ENCODE measurements at regions not wholly inside any gene's neighbourhood (a gene's known extent, or its start where the extent isn't known, plus 50 kb on each side); places are given as distances from the start of the nearest gene placed in this dataset.
A peak's percentile ranks its signal among the peaks of the same experiment; 100 is the strongest.
"Not testable (repeated sequence)": the region's sequence is repeated elsewhere in the genome, so short reads cannot be mapped to it uniquely, and the experiment has no call there.

GRCh38 chr14:21863289-21863688, 189.7 kb upstream of the OR4E1 start:
- no peak for TF ChIP-seq CTCF (IDR thresholded peaks at IDR 0.05; ENCODE audit: control insufficient read depth, insufficient read depth, low read depth, low read length, missing control alignments)
- H3K4me3 ChIP-seq (ENCODE audit: control insufficient read depth, low read depth, low read length): no peak overlapping the region
- DNase-seq (ENCODE audit: low read depth): no peak

- no peak for TF ChIP-seq CTCF (IDR thresholded peaks at IDR 0.05; ENCODE audit: control insufficient read depth, insufficient read depth, low read depth, low read length, missing control alignments)
- DNase-seq (ENCODE audit: low read depth): no peak
- H3K4me3 ChIP-seq (ENCODE audit: control insufficient read depth, low read depth, low read length): no peak overlapping the region
These were observed 187.5 kb upstream of the OR4E1 start for GRCh38 chr14:21861153-21861552.

- TF ChIP-seq CTCF (IDR thresholded peaks at IDR 0.05; ENCODE audit: control insufficient read depth, insufficient read depth, low read depth, low read length, missing control alignments): peak; percentile 9
- no peak overlapping the region for H3K4me3 ChIP-seq (ENCODE audit: control insufficient read depth, low read depth, low read length)
- DNase-seq (ENCODE audit: low read depth): no peak
These were observed 186.6 kb upstream of the OR4E1 start for GRCh38 chr14:21860172-21860571.

GRCh38 chr14:21852775-21853174, 179.2 kb upstream of the OR4E1 start:
- DNase-seq (ENCODE audit: low read depth): no peak
- H3K4me3 ChIP-seq (ENCODE audit: control insufficient read depth, low read depth, low read length): no peak overlapping the region
- TF ChIP-seq CTCF (IDR thresholded peaks at IDR 0.05; ENCODE audit: control insufficient read depth, insufficient read depth, low read depth, low read length, missing control alignments): no peak

GRCh38 chr14:21852061-21852664, 178.5 kb upstream of the OR4E1 start:
- DNase-seq (ENCODE audit: low read depth): no peak
- no peak for TF ChIP-seq CTCF (IDR thresholded peaks at IDR 0.05; ENCODE audit: control insufficient read depth, insufficient read depth, low read depth, low read length, missing control alignments)
- H3K4me3 ChIP-seq (ENCODE audit: control insufficient read depth, low read depth, low read length): no peak overlapping the region

GRCh38 chr14:21846902-21847301, 173.3 kb upstream of the OR4E1 start:
- not testable (repeated sequence) for H3K4me3 ChIP-seq (ENCODE audit: control insufficient read depth, low read depth, low read length)

GRCh38 chr14:21846227-21846885, 172.7 kb upstream of the OR4E1 start:
- peak; percentile 24 for TF ChIP-seq CTCF (IDR thresholded peaks at IDR 0.05; ENCODE audit: control insufficient read depth, insufficient read depth, low read depth, low read length, missing control alignments)
- no peak overlapping the region for H3K4me3 ChIP-seq (ENCODE audit: control insufficient read depth, low read depth, low read length)
- DNase-seq (ENCODE audit: low read depth): no peak

More at GRCh38 chr14:21846902-21847301, 173.3 kb upstream of the OR4E1 start:
- not testable (repeated sequence) for DNase-seq (ENCODE audit: low read depth)

Measured in AG09309 (cell line).